H1 (cell line): ENCODE measurements at regions not wholly inside any gene's neighbourhood (a gene's known extent, or its start where the extent isn't known, plus 50 kb on each side); places are given as distances from the start of the nearest gene placed in this dataset.

Experiments
- CTCF ChIA-PET: fragments of 300-600 bp; sonication (Branson Sonifier 250); formaldehyde crosslinking; loops from one replicate; lab custom pipeline; 2021; ENCODE audit not compliant: partially characterized antibody; lab: Charles Lee
- POLR2A ChIA-PET: fragments of 300-600 bp; sonication (Branson Sonifier 250); formaldehyde crosslinking; loops from one replicate; lab custom pipeline; 2021; ENCODE audit warnings: inconsistent platforms; ENCODE audit not compliant: partially characterized antibody; lab: Charles Lee
- DNase-seq, 2 experiments: peaks; one replicate each; pipeline versions ENCODE4 v3.0.0 to v3.0.0-alpha.2; 2010 to 2022; ENCODE audit warnings: low spot score in 2 of 2, low read depth in 1 of 2, mixed read lengths in 1 of 2
- FAIRE-seq: peaks from 2 replicates; lab custom pipeline; 2011; peaks lifted over from hg19 to GRCh38; lab: Jason Lieb, UNC
- H2AFZ ChIP-seq: 2 replicates; pipeline ENCODE4 v1.8.1; 2012; ENCODE audit warnings: low read length, inconsistent platforms
- H2AK5ac ChIP-seq: 2 replicates; pipeline ENCODE4 v1.6.1; 2013; ENCODE audit warnings: low read depth, low read length
- H2BK120ac ChIP-seq: replicated peaks from 2 replicates; pipeline ENCODE3; 2013; ENCODE audit warnings: low read depth, low read length, inconsistent platforms
- H2BK12ac ChIP-seq: 2 replicates; pipeline ENCODE4 v1.6.1; 2013; ENCODE audit warnings: low read depth, low read length
- H2BK15ac ChIP-seq: 2 replicates; pipeline ENCODE4 v1.6.1; 2013; ENCODE audit warnings: low read length
- H2BK20ac ChIP-seq: 2 replicates; pipeline ENCODE4 v1.6.1; 2013; ENCODE audit warnings: low read length
- H2BK5ac ChIP-seq: 2 replicates; pipeline ENCODE4 v1.6.1; 2013; ENCODE audit warnings: low read depth, low read length
- H3K14ac ChIP-seq: 2 replicates; pipeline ENCODE4 v1.6.1; 2013; ENCODE audit warnings: inconsistent platforms; ENCODE audit not compliant: insufficient read length
- H3K18ac ChIP-seq: 2 replicates; pipeline ENCODE4 v1.6.1; 2013; ENCODE audit warnings: low read length; ENCODE audit errors: extremely low read depth
- H3K23ac ChIP-seq: 2 replicates; pipeline ENCODE4 v1.6.1; 2013; ENCODE audit warnings: inconsistent platforms; ENCODE audit not compliant: insufficient read length
- H3K23me2 ChIP-seq: 2 replicates; pipeline ENCODE4 v1.6.1; 2013; ENCODE audit warnings: low read depth, low read length
- H3K27ac ChIP-seq: 2 replicates; pipeline ENCODE4 v1.6.1; 2011; ENCODE audit warnings: low read depth, low read length, inconsistent platforms
- H3K27me3 ChIP-seq, 4 experiments: replicated peaks in 1 of 4; 1 replicate in 1 of 4; 2 replicates in 3 of 4; pipeline versions ENCODE4 v1.6.1 to v1.8.1; 2011 to 2013; ENCODE audit warnings: low read length in 3 of 4, mild to moderate bottlenecking in 3 of 4, inconsistent platforms in 2 of 4, mixed read lengths in 2 of 4, moderate library complexity in 1 of 4; ENCODE audit not compliant: control insufficient read depth in 3 of 4, insufficient read depth in 3 of 4; ENCODE audit errors: extremely low read depth in 1 of 4
- H3K36me3 ChIP-seq, 4 experiments: 2 replicates each; pipeline versions ENCODE4 v1.6.1 to v1.8.1; 2011 to 2013; ENCODE audit warnings: mild to moderate bottlenecking in 4 of 4, low read length in 3 of 4, moderate library complexity in 2 of 4, control low read depth in 1 of 4, inconsistent platforms in 1 of 4; ENCODE audit not compliant: insufficient read depth in 4 of 4, control insufficient read depth in 2 of 4
- H3K4ac ChIP-seq: replicated peaks from 2 replicates; pipeline ENCODE3; 2013; ENCODE audit warnings: low read length, low read depth, mixed read lengths, inconsistent platforms; ENCODE audit not compliant: insufficient read length
- H3K4me1 ChIP-seq, 4 experiments: replicated peaks in 1 of 4; 1 replicate in 1 of 4; 2 replicates in 3 of 4; pipeline versions ENCODE4 v1.6.1 to v1.8.1; 2011 to 2013; ENCODE audit warnings: low read length in 3 of 4, inconsistent platforms in 2 of 4, mixed read lengths in 1 of 4; ENCODE audit not compliant: insufficient read depth in 4 of 4, control insufficient read depth in 3 of 4
- H3K4me2 ChIP-seq, 2 experiments: 2 replicates each; pipeline versions ENCODE4 v1.6.1 to v1.8.1; 2011 to 2013; ENCODE audit warnings: low read depth in 2 of 2, low read length in 2 of 2, control low read depth in 1 of 2, inconsistent platforms in 1 of 2, mild to moderate bottlenecking in 1 of 2; ENCODE audit not compliant: insufficient read depth in 1 of 2
- H3K4me3 ChIP-seq, 4 experiments: fragments of 200-600, 300-600 bp in 1 of 4; sonication (generic), shearing (Covaris generic), sonication (Bioruptor Twin) in 1 of 4; 2 replicates each; pipeline versions ENCODE4 v1.5.1 to v1.8.1; 2011 to 2016; ENCODE audit warnings: low read length in 4 of 4, low read depth in 3 of 4, control low read depth in 2 of 4, inconsistent platforms in 2 of 4, mild to moderate bottlenecking in 2 of 4, mixed read lengths in 1 of 4, moderate library complexity in 1 of 4; ENCODE audit not compliant: insufficient read depth in 2 of 4; ENCODE audit errors: extremely low read depth in 1 of 4
- H3K56ac ChIP-seq: replicated peaks from 2 replicates; pipeline ENCODE3; 2013; ENCODE audit warnings: low read depth, mild to moderate bottlenecking, mixed read lengths, low read length, inconsistent platforms; ENCODE audit not compliant: insufficient read length
- H3K79me1 ChIP-seq: 2 replicates; pipeline ENCODE4 v1.6.1; 2013; ENCODE audit warnings: low read depth, low read length, control low read depth
- H3K79me2 ChIP-seq, 2 experiments: 2 replicates each; pipeline versions ENCODE4 v1.6.1 to v1.8.1; 2012 to 2013; ENCODE audit warnings: low read length in 2 of 2, mild to moderate bottlenecking in 2 of 2, inconsistent platforms in 1 of 2; ENCODE audit not compliant: insufficient read depth in 2 of 2, control insufficient read depth in 1 of 2
- H3K9ac ChIP-seq, 4 experiments: replicated peaks in 1 of 4; 1 replicate in 1 of 4; 2 replicates in 3 of 4; pipeline versions ENCODE4 v1.6.1 to v1.8.1; 2011 to 2013; ENCODE audit warnings: low read depth in 3 of 4, low read length in 3 of 4, control low read depth in 2 of 4, mild to moderate bottlenecking in 2 of 4, moderate library complexity in 2 of 4, inconsistent platforms in 1 of 4; ENCODE audit errors: extremely low read depth in 1 of 4
- H3K9me3 ChIP-seq, 2 experiments: 2 replicates each; pipeline versions ENCODE4 v1.6.1 to v1.8.1; 2012 to 2013; ENCODE audit warnings: mild to moderate bottlenecking in 2 of 2, moderate library complexity in 2 of 2, control low read depth in 1 of 2, inconsistent platforms in 1 of 2, low read depth in 1 of 2, low read length in 1 of 2, mixed read lengths in 1 of 2; ENCODE audit not compliant: insufficient read depth in 2 of 2
- H4K20me1 ChIP-seq, 2 experiments: replicated peaks in 1 of 2; 2 replicates each; pipeline versions ENCODE3 to v1.8.1; 2011 to 2013; ENCODE audit warnings: inconsistent platforms in 2 of 2, low read length in 2 of 2, mild to moderate bottlenecking in 1 of 2; ENCODE audit not compliant: insufficient read depth in 2 of 2, control insufficient read depth in 1 of 2
- H4K5ac ChIP-seq: 2 replicates; pipeline ENCODE4 v1.6.1; 2013; ENCODE audit warnings: low read length, low read depth, mixed read lengths, inconsistent platforms; ENCODE audit not compliant: insufficient read length
- H4K8ac ChIP-seq: 2 replicates; pipeline ENCODE4 v1.8.0; 2013; ENCODE audit warnings: mild to moderate bottlenecking, moderate library complexity, low read length, inconsistent platforms; ENCODE audit not compliant: insufficient read depth; ENCODE audit errors: extremely low read depth
- H4K91ac ChIP-seq: replicated peaks from 2 replicates; pipeline ENCODE3; 2013; ENCODE audit warnings: low read length, mixed read lengths, inconsistent platforms; ENCODE audit not compliant: insufficient read length
- ASH2L ChIP-seq: fragments of 200-600, 300-600 bp; sonication (generic); IDR thresholded peaks from one replicate; pipeline ENCODE4 v1.7.1; 2017; ENCODE audit warnings: low read length
- BCL11A ChIP-seq, 2 experiments: IDR thresholded peaks; one replicate each; pipeline ENCODE4 v1.6.1; 2011; ENCODE audit warnings: low read depth in 2 of 2, low read length in 2 of 2, mild to moderate bottlenecking in 2 of 2
- CTBP2 ChIP-seq: IDR thresholded peaks from 2 replicates; pipeline ENCODE4 v1.7.0; 2011; ENCODE audit warnings: borderline replicate concordance, mild to moderate bottlenecking, moderate library complexity, mixed read lengths, low read length; ENCODE audit not compliant: insufficient read depth, insufficient read length
- E2F6 ChIP-seq: IDR thresholded peaks from 2 replicates; pipeline ENCODE4 v1.6.1; 2012; ENCODE audit warnings: inconsistent platforms
- FOSL1 ChIP-seq: IDR thresholded peaks from 2 replicates; pipeline ENCODE4 v1.6.1; 2011; ENCODE audit warnings: mild to moderate bottlenecking, low read depth, low read length, moderate library complexity; ENCODE audit not compliant: insufficient read depth
- NRF1 ChIP-seq: IDR thresholded peaks from 2 replicates; pipeline ENCODE4 v1.6.1; 2011; ENCODE audit warnings: mild to moderate bottlenecking, low read depth, low read length, improper control_type of control experiment
- PHF8 ChIP-seq: fragments of 200-600 bp; sonication (generic); conservative IDR thresholded peaks from 2 replicates; pipeline ENCODE4 v1.7.1; 2012; ENCODE audit warnings: low read depth, mild to moderate bottlenecking, inconsistent platforms, low read length, moderate library complexity
- POLR2A ChIP-seq, 2 experiments: IDR thresholded peaks; 1 replicate in 1 of 2; 2 replicates in 1 of 2; pipeline ENCODE4 v1.6.1; 2011; ENCODE audit warnings: low read depth in 2 of 2, low read length in 2 of 2, mild to moderate bottlenecking in 2 of 2; ENCODE audit errors: control extremely low read depth in 1 of 2
- SIX5 ChIP-seq: IDR thresholded peaks from 2 replicates; pipeline ENCODE4 v1.6.1; 2011; ENCODE audit warnings: mild to moderate bottlenecking, low read depth, low read length
- SP1 ChIP-seq: IDR thresholded peaks from 2 replicates; pipeline ENCODE4 v1.6.1; 2011; ENCODE audit warnings: low read depth, low read length
- SP4 ChIP-seq: IDR thresholded peaks from 2 replicates; pipeline ENCODE4 v1.6.1; 2012; ENCODE audit warnings: low read length, inconsistent platforms
- TCF12 ChIP-seq: IDR thresholded peaks from 2 replicates; pipeline ENCODE4 v1.6.1; 2011; ENCODE audit warnings: low read depth, mild to moderate bottlenecking, low read length
- YY1 ChIP-seq: IDR thresholded peaks from 2 replicates; pipeline ENCODE4 v1.6.1; 2011; ENCODE audit warnings: low read depth, mild to moderate bottlenecking, low read length
- ZNF274 ChIP-seq: IDR thresholded peaks from 2 replicates; pipeline ENCODE4 v1.7.0; 2012; ENCODE audit warnings: low read length, borderline replicate concordance; ENCODE audit errors: extremely low read depth
- WGBS, 2 experiments: shearing (Covaris generic) in 1 of 2; methylation state at CpG; one replicate each; pipeline versions ENCODE4 v1.1.6 to v1.1.7; 2013 to 2015; ENCODE audit warnings: low lambda C conversion rate in 2 of 2, mixed read lengths in 2 of 2, inconsistent platforms in 1 of 2, low coverage in 1 of 2, missing lambda C conversion rate in 1 of 2; ENCODE audit not compliant: insufficient replicate concordance in 2 of 2, insufficient coverage in 1 of 2, insufficient read length in 1 of 2; ENCODE audit errors: extremely low coverage in 1 of 2, missing lambda C conversion rate in 1 of 2; 5-methylcytosine and 5-hydroxymethylcytosine counted together

- Histone ChIP-seq H3K79me2 (no peaks in the 10 kb centered on the region), H3K9me3 (no peaks in the 10 kb centered on the region), H3K36me3 (no peaks in the 10 kb centered on the region), H3K4me2 (peak overlapping the region in 1 of 2 experiments; percentile 31; a peak in 2 of 4 replicates), H3K23ac (no peak overlapping the region), H3K4ac (no peak overlapping the region), H4K5ac (no peak overlapping the region), H2AFZ (no peak overlapping the region), H3K4me3 (no peak overlapping the region), H3K27ac (no peak overlapping the region), H2BK5ac (no peak overlapping the region), H3K27me3 (no peaks in the 10 kb centered on the region), H3K56ac (no peak overlapping the region), H3K9ac (no peak overlapping the region), H3K79me1 (no peaks in the 10 kb centered on the region), H2BK120ac (no peak overlapping the region), H3K23me2 (no peaks in the 10 kb centered on the region), H3K14ac (no peak overlapping the region), H2BK20ac (no peak overlapping the region), H2AK5ac (no peak overlapping the region), H2BK12ac (no peak overlapping the region), H4K8ac (no peak overlapping the region), H4K20me1 (no peaks in the 10 kb centered on the region), H3K4me1 (peaks cover 2 to 9% (median 5%) of the 10 kb centered on the region in 4 experiments; a peak in 4 of 7 replicates), H4K91ac (no peak overlapping the region), H3K18ac (no peak overlapping the region), H2BK15ac (no peak overlapping the region)
- DNase-seq (no peak), FAIRE-seq (no peak)
- 55% methylated on average over 4 of the region's 6 CpGs; no CpG with 5 or more reads in 1 of the 2 experiments for WGBS, 2 experiments
- POLR2A ChIA-PET, result no interaction called here
- CTCF ChIA-PET, result no interaction called here
- TF ChIP-seq YY1 (no peak), CTBP2 (no peak), TCF12 (no peak), BCL11A (IDR thresholded peaks at IDR 0.05; ENCODE audit: low read depth in 2 of 2, low read length in 2 of 2) (no peak), SP1 (0 out of 2 replicates have a peak, but pooled peaks have one; percentile 36), SP4 (no peak), ASH2L (peak; percentile 39), POLR2A (IDR thresholded peaks at IDR 0.05; ENCODE audit: control extremely low read depth in 1 of 2, low read depth in 2 of 2, low read length in 2 of 2) (no peak), ZNF274 (no peak), PHF8 (no peak), NRF1 (no peak), SIX5 (no peak), E2F6 (no peak), FOSL1 (no peak)
Observed at GRCh38 chrX:6693051-6693450, 158.1 kb upstream of the VCX3A start.
